ENCODE measurements at regions not wholly inside any gene's neighbourhood (a gene's known extent, or its start where the extent isn't known, plus 50 kb on each side); places are given as distances from the start of the nearest gene placed in this dataset.

DNA sequence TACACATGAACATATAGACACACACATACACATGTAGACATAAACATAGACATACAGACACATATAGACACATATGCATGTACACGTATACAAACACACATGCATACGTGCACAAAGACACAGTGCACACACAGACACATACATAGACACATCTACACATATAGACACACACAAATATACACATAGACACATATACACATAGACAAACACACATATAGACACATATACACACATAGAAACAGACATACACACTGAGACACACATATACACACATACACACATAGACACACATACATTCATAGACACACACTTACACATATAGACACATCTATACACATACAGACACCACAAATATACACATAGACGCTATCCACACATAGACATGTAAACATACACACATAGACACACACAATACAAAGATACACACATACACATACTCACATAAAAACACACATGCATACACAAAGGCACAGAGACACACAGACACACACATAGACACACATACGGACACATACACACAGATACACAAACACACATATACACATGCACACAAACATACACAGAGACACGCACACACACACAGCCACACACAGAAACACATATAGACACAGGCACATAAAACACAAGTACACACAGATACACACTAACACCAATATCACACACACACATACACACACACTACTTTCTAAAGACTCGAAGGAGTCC lies 254.0 kb downstream of the TSHZ3 start (continued):
- no peak for TF ChIP-seq SIN3A (conservative IDR thresholded peaks at IDR 0.05 in 1 of 2, IDR thresholded peaks at IDR 0.05 in 1 of 2; ENCODE audit: low read depth in 1 of 2, low read length in 2 of 2)
- TF ChIP-seq SAP30 (IDR thresholded peaks at IDR 0.05; ENCODE audit: insufficient read depth, insufficient replicate concordance, low read length), result no peak
